T-cell (primary cell): ENCODE measurements at regions not wholly inside any gene's neighbourhood (a gene's known extent, or its start where the extent isn't known, plus 50 kb on each side); places are given as distances from the start of the nearest gene placed in this dataset.

Experiments
- ATAC-seq, 4 experiments: fragments of 200-7000 bp in 3 of 4; fragments of 150-1000 bp in 1 of 4; cut with Tn5 transposase; replicated peaks in 1 of 4; 1 replicate in 3 of 4; 2 replicates in 1 of 4; pipeline ENCODE4 v1.10.0; 2021; ENCODE audit warnings: moderate library complexity in 3 of 4, mild to moderate bottlenecking in 2 of 4, moderate number of reproducible peaks in 1 of 4
- CTCF ChIA-PET, 2 donors: fragments of 300-600 bp; sonication (Branson Sonifier 250); formaldehyde crosslinking; loops; one replicate each; lab custom pipeline; 2022; ENCODE audit warnings: antibody characterized with exemption in 2 of 2; lab: Charles Lee
- POLR2A ChIA-PET, 2 donors: fragments of 300-600 bp; sonication (Branson Sonifier 250); formaldehyde crosslinking; loops; one replicate each; lab custom pipeline; 2022; ENCODE audit warnings: antibody characterized with exemption in 2 of 2; lab: Charles Lee
- DNase-seq, 35 experiments: peaks; one replicate each; pipeline versions ENCODE4 v3.0.0 to v3.0.0-alpha.2; 2013 to 2023
- H3K27ac ChIP-seq: one replicate; pipeline ENCODE4 v1.5.1; 2013; ENCODE audit warnings: low read length
- H3K27me3 ChIP-seq, 2 experiments: replicated peaks in 1 of 2; 1 replicate in 1 of 2; 2 replicates in 1 of 2; pipeline versions ENCODE4 v1.6.1 to v1.7.0; 2013; ENCODE audit warnings: low read length in 1 of 2, mixed read lengths in 1 of 2; ENCODE audit not compliant: control insufficient read depth in 2 of 2, insufficient read depth in 2 of 2; ENCODE audit errors: extremely low read depth in 1 of 2
- H3K36me3 ChIP-seq, 2 donors: 1 replicate in 1 of 2; 2 replicates in 1 of 2; pipeline versions ENCODE4 v1.6.1 to v1.7.0; 2013; ENCODE audit warnings: low read length in 1 of 2; ENCODE audit not compliant: control insufficient read depth in 2 of 2, insufficient read depth in 1 of 2; ENCODE audit errors: extremely low read depth in 1 of 2
- H3K4me1 ChIP-seq, 2 experiments: 1 replicate in 1 of 2; 2 replicates in 1 of 2; pipeline versions ENCODE4 v1.6.1 to v1.7.0; 2013; ENCODE audit warnings: low read length in 2 of 2, mixed read lengths in 1 of 2; ENCODE audit not compliant: insufficient read depth in 2 of 2, control insufficient read depth in 1 of 2; ENCODE audit errors: extremely low read depth in 1 of 2
- H3K4me3 ChIP-seq, 2 donors: 1 replicate in 1 of 2; 2 replicates in 1 of 2; pipeline versions ENCODE4 v1.5.1 to v1.7.0; 2013; ENCODE audit warnings: mild to moderate bottlenecking in 2 of 2, low read length in 1 of 2, moderate library complexity in 1 of 2; ENCODE audit not compliant: control insufficient read depth in 1 of 2; ENCODE audit errors: extremely low read depth in 1 of 2
- H3K9me3 ChIP-seq: 2 replicates; pipeline ENCODE4 v1.7.0; 2013
- H3K27ac Mint-ChIP-seq, 2 donors: one replicate each; pipeline ENCODE4 v1.8.0; 2020 to 2021; ENCODE audit warnings: mild to moderate bottlenecking in 2 of 2, mixed read lengths in 2 of 2
- H3K27me3 Mint-ChIP-seq, 2 donors: one replicate each; pipeline ENCODE4 v1.8.0; 2021 to 2022; ENCODE audit warnings: mixed read lengths in 2 of 2
- H3K36me3 Mint-ChIP-seq: one replicate; pipeline ENCODE4 v1.8.0; 2021; ENCODE audit warnings: mixed read lengths
- H3K4me1 Mint-ChIP-seq, 3 donors: one replicate each; pipeline ENCODE4 v1.8.0; 2020 to 2022; ENCODE audit warnings: mixed read lengths in 3 of 3, mild to moderate bottlenecking in 1 of 3
- H3K4me3 Mint-ChIP-seq, 3 donors: one replicate each; pipeline ENCODE4 v1.8.0; 2020 to 2022; ENCODE audit warnings: mild to moderate bottlenecking in 3 of 3, mixed read lengths in 3 of 3, moderate library complexity in 3 of 3
- H3K9me3 Mint-ChIP-seq, 3 donors: one replicate each; pipeline ENCODE4 v1.8.0; 2020 to 2022; ENCODE audit warnings: mixed read lengths in 3 of 3
- WGBS: methylation state at CpG from one replicate; pipeline ENCODE4 v1.1.5; 2013; ENCODE audit warnings: missing lambda C conversion rate; ENCODE audit not compliant: insufficient coverage; 5-methylcytosine and 5-hydroxymethylcytosine counted together

- Mint-ChIP-seq H3K36me3 (no peaks in the 10 kb centered on the region), H3K4me1 (no peaks in the 10 kb centered on the region), H3K27ac (no peak overlapping the region), H3K27me3 (peaks cover 0 to 1% of the 10 kb centered on the region in 2 donors), H3K4me3 (no peak overlapping the region), H3K9me3 (no peaks in the 10 kb centered on the region)
- ATAC-seq, result no peak
- Histone ChIP-seq H3K27ac (no peak overlapping the region), H3K9me3 (no peaks in the 10 kb centered on the region), H3K4me3 (no peak overlapping the region), H3K36me3 (no peaks in the 10 kb centered on the region), H3K27me3 (no peaks in the 10 kb centered on the region), H3K4me1 (no peaks in the 10 kb centered on the region)
- POLR2A ChIA-PET, result interaction anchor here in 1 of 2 donors (0.7 kb wide), 1 partner anchor 15 kb away, joined by 5 read pairs; no protein-coding TSS in a partner anchor
- CTCF ChIA-PET, result interaction anchor here in 1 of 2 donors (0.7 kb wide), 1 partner anchor 82 kb away, joined by 4 read pairs; no protein-coding TSS in a partner anchor
- no peak for DNase-seq
Measured at GRCh38 chr18:2032036-2032435, 539.3 kb downstream of the METTL4 start.

- Histone ChIP-seq H3K36me3 (no peaks in the 10 kb centered on the region), H3K27me3 (no peaks in the 10 kb centered on the region), H3K27ac (no peak overlapping the region), H3K4me1 (no peaks in the 10 kb centered on the region), H3K9me3 (no peaks in the 10 kb centered on the region), H3K4me3 (no peak overlapping the region)
- Mint-ChIP-seq H3K36me3 (no peaks in the 10 kb centered on the region), H3K27me3 (peaks cover 0 to 1% of the 10 kb centered on the region in 2 donors), H3K4me1 (no peaks in the 10 kb centered on the region), H3K4me3 (no peak overlapping the region), H3K9me3 (no peaks in the 10 kb centered on the region), H3K27ac (no peak overlapping the region)
- DNase-seq (no peak), ATAC-seq (no peak)
- ChIA-PET POLR2A (no interaction called here), CTCF (no interaction called here)
- WGBS, result 82% methylated on average over 3 of the region's 7 CpGs
Measured at GRCh38 chr18:2035056-2035455, 536.2 kb downstream of the METTL4 start.

GRCh38 chr18:2036086-2036485, 535.2 kb downstream of the METTL4 start:
- no peak overlapping the region for H3K4me3 ChIP-seq
- Mint-ChIP-seq H3K9me3 (peaks cover 0 to 2% (median 0%) of the 10 kb centered on the region in 3 donors), H3K36me3 (no peaks in the 10 kb centered on the region), H3K27me3 (peaks cover 0 to 1% of the 10 kb centered on the region in 2 donors), H3K4me3 (no peak overlapping the region), H3K4me1 (no peaks in the 10 kb centered on the region), H3K27ac (no peak overlapping the region)
- H3K4me1 ChIP-seq, result no peaks in the 10 kb centered on the region
- POLR2A ChIA-PET, result no interaction called here
- no CpG with 5 or more reads among the region's 3 CpGs for WGBS
- no peaks in the 10 kb centered on the region for H3K9me3 ChIP-seq
- ATAC-seq (no peak), DNase-seq (no peak)
- H3K27me3 ChIP-seq, result no peaks in the 10 kb centered on the region
- no peaks in the 10 kb centered on the region for H3K36me3 ChIP-seq
- H3K27ac ChIP-seq, result no peak overlapping the region
- CTCF ChIA-PET, result no interaction called here

- Histone ChIP-seq H3K4me3 (no peak overlapping the region), H3K27me3 (no peaks in the 10 kb centered on the region), H3K27ac (no peak overlapping the region), H3K36me3 (no peaks in the 10 kb centered on the region), H3K9me3 (no peaks in the 10 kb centered on the region), H3K4me1 (no peaks in the 10 kb centered on the region)
- H3K4me3 Mint-ChIP-seq, result no peak overlapping the region
- no peak overlapping the region for H3K27ac Mint-ChIP-seq
- no CpG with 5 or more reads among the region's 3 CpGs for WGBS
- no peaks in the 10 kb centered on the region for H3K36me3 Mint-ChIP-seq
- no peaks in the 10 kb centered on the region for H3K27me3 Mint-ChIP-seq
- H3K4me1 Mint-ChIP-seq, result no peaks in the 10 kb centered on the region
- ATAC-seq (no peak), DNase-seq (no peak)
- POLR2A ChIA-PET, result no interaction called here
- CTCF ChIA-PET, result no interaction called here
- peaks cover 0 to 5% (median 2%) of the 10 kb centered on the region in 3 donors for H3K9me3 Mint-ChIP-seq
Measured at GRCh38 chr18:2040279-2040678, 531.0 kb downstream of the METTL4 start.

GRCh38 chr18:2049986-2050385, 521.3 kb downstream of the METTL4 start:
- POLR2A ChIA-PET, result no interaction called here
- ATAC-seq, result no peak

GRCh38 chr18:2050702-2051201, 520.6 kb downstream of the METTL4 start:
- ChIA-PET CTCF (no interaction called here), POLR2A (no interaction called here)
- peaks cover 0 to 15% (median 7%) of the 10 kb centered on the region in 3 donors for H3K4me1 Mint-ChIP-seq
- peaks cover 3% of the 10 kb centered on the region in 2 donors for H3K27me3 Mint-ChIP-seq
- H3K27ac ChIP-seq, result no peak overlapping the region
- H3K27me3 ChIP-seq, result peaks cover 0 to 3% of the 10 kb centered on the region in 2 experiments
- no peaks in the 10 kb centered on the region for H3K36me3 Mint-ChIP-seq
- H3K4me3 ChIP-seq, result no peak overlapping the region
- no peaks in the 10 kb centered on the region for H3K36me3 ChIP-seq
- no peak for ATAC-seq
- H3K9me3 Mint-ChIP-seq, result no peaks in the 10 kb centered on the region
- no peak overlapping the region for H3K27ac Mint-ChIP-seq
- H3K9me3 ChIP-seq, result no peaks in the 10 kb centered on the region
- WGBS, result 51% methylated on average over 2 of the region's 3 CpGs
- no peak overlapping the region for H3K4me3 Mint-ChIP-seq
- DNase-seq, result no peak
- H3K4me1 ChIP-seq, result peaks cover 0 to 11% of the 10 kb centered on the region in 2 experiments

More at GRCh38 chr18:2049986-2050385, 521.3 kb downstream of the METTL4 start:
- Mint-ChIP-seq H3K4me1 (peaks cover 0 to 15% (median 7%) of the 10 kb centered on the region in 3 donors), H3K27me3 (peaks cover 0 to 3% of the 10 kb centered on the region in 2 donors), H3K9me3 (no peaks in the 10 kb centered on the region), H3K36me3 (no peaks in the 10 kb centered on the region), H3K4me3 (no peak overlapping the region), H3K27ac (no peak overlapping the region)
- Histone ChIP-seq H3K36me3 (no peaks in the 10 kb centered on the region), H3K4me1 (peaks cover 0 to 9% of the 10 kb centered on the region in 2 experiments), H3K27ac (no peak overlapping the region), H3K9me3 (no peaks in the 10 kb centered on the region), H3K27me3 (peaks cover 0 to 3% of the 10 kb centered on the region in 2 experiments), H3K4me3 (peak overlapping the region in 1 of 2 donors; percentile 10)
- CTCF ChIA-PET, result no interaction called here
- no peak for DNase-seq
- WGBS, result 20% methylated on average over 1 of the region's 4 CpGs
